ENCODE measurements at regions not wholly inside any gene's neighbourhood (a gene's known extent, or its start where the extent isn't known, plus 50 kb on each side); places are given as distances from the start of the nearest gene placed in this dataset.

GRCh38 chr4:110849461-110849860 lies 226.6 kb upstream of the PITX2 start:
- TF ChIP-seq SPI1 (IDR thresholded peaks at IDR 0.05; ENCODE audit: low read depth, low read length) (no peak), PAX5 (IDR thresholded peaks at IDR 0.05; ENCODE audit: insufficient read depth, low read length, severe bottlenecking) (no peak), POLR2A (IDR thresholded peaks at IDR 0.05; ENCODE audit: low read depth, low read length) (no peak), POLR2AphosphoS5 (IDR thresholded peaks at IDR 0.05; ENCODE audit: low read depth, low read length) (no peak), POU2F2 (IDR thresholded peaks at IDR 0.05; ENCODE audit: low read depth, low read length) (no peak), TAF1 (IDR thresholded peaks at IDR 0.05; ENCODE audit: low read depth, low read length) (no peak)
- FAIRE-seq, result no peak

GRCh38 chr4:110850461-110851442 lies 227.9 kb upstream of the PITX2 start:
- TF ChIP-seq POU2F2 (IDR thresholded peaks at IDR 0.05; ENCODE audit: low read depth, low read length) (no peak), TAF1 (IDR thresholded peaks at IDR 0.05; ENCODE audit: low read depth, low read length) (no peak), PAX5 (IDR thresholded peaks at IDR 0.05; ENCODE audit: insufficient read depth, low read length, severe bottlenecking) (no peak), POLR2A (IDR thresholded peaks at IDR 0.05; ENCODE audit: low read depth, low read length) (no peak), POLR2AphosphoS5 (IDR thresholded peaks at IDR 0.05; ENCODE audit: low read depth, low read length) (no peak), SPI1 (IDR thresholded peaks at IDR 0.05; ENCODE audit: low read depth, low read length) (no peak)
- DNase-seq (ENCODE audit: insufficient read length, low spot score) (no peak), FAIRE-seq (no peak)

More at GRCh38 chr4:110849461-110849860, 226.6 kb upstream of the PITX2 start:
- DNase-seq (ENCODE audit: insufficient read length, low spot score), result no peak

GRCh38 chr4:110851989-110852388 lies 229.1 kb upstream of the PITX2 start:
- FAIRE-seq, result no peak
- TF ChIP-seq PAX5 (IDR thresholded peaks at IDR 0.05; ENCODE audit: insufficient read depth, low read length, severe bottlenecking) (no peak), SPI1 (IDR thresholded peaks at IDR 0.05; ENCODE audit: low read depth, low read length) (no peak), TAF1 (IDR thresholded peaks at IDR 0.05; ENCODE audit: low read depth, low read length) (no peak), POLR2AphosphoS5 (IDR thresholded peaks at IDR 0.05; ENCODE audit: low read depth, low read length) (no peak)
- DNase-seq (ENCODE audit: insufficient read length, low spot score), result no peak

- no peak for DNase-seq (ENCODE audit: insufficient read length, low spot score)
- FAIRE-seq, result no peak
These were observed 229.9 kb upstream of the PITX2 start for GRCh38 chr4:110852793-110853192.

GRCh38 chr4:110853242-110853641 lies 230.4 kb upstream of the PITX2 start:
- FAIRE-seq (no peak), DNase-seq (ENCODE audit: insufficient read length, low spot score) (no peak)
- TF ChIP-seq TAF1 (IDR thresholded peaks at IDR 0.05; ENCODE audit: low read depth, low read length) (no peak), SPI1 (IDR thresholded peaks at IDR 0.05; ENCODE audit: low read depth, low read length) (no peak), PAX5 (IDR thresholded peaks at IDR 0.05; ENCODE audit: insufficient read depth, low read length, severe bottlenecking) (no peak), POLR2AphosphoS5 (IDR thresholded peaks at IDR 0.05; ENCODE audit: low read depth, low read length) (no peak), POU2F2 (IDR thresholded peaks at IDR 0.05; ENCODE audit: low read depth, low read length) (no peak), POLR2A (IDR thresholded peaks at IDR 0.05; ENCODE audit: low read depth, low read length) (no peak)

More at GRCh38 chr4:110852793-110853192, 229.9 kb upstream of the PITX2 start:
- TF ChIP-seq SPI1 (IDR thresholded peaks at IDR 0.05; ENCODE audit: low read depth, low read length), result no peak
- TF ChIP-seq PAX5 (IDR thresholded peaks at IDR 0.05; ENCODE audit: insufficient read depth, low read length, severe bottlenecking), result no peak
- TF ChIP-seq TAF1 (IDR thresholded peaks at IDR 0.05; ENCODE audit: low read depth, low read length), result no peak
- no peak for TF ChIP-seq POLR2AphosphoS5 (IDR thresholded peaks at IDR 0.05; ENCODE audit: low read depth, low read length)
- TF ChIP-seq POLR2A (IDR thresholded peaks at IDR 0.05; ENCODE audit: low read depth, low read length), result no peak
- no peak for TF ChIP-seq POU2F2 (IDR thresholded peaks at IDR 0.05; ENCODE audit: low read depth, low read length)

GRCh38 chr4:110854021-110854678 lies 231.3 kb upstream of the PITX2 start:
- no peak for DNase-seq (ENCODE audit: insufficient read length, low spot score)
- TF ChIP-seq PAX5 (IDR thresholded peaks at IDR 0.05; ENCODE audit: insufficient read depth, low read length, severe bottlenecking) (no peak), POU2F2 (IDR thresholded peaks at IDR 0.05; ENCODE audit: low read depth, low read length) (no peak), SPI1 (IDR thresholded peaks at IDR 0.05; ENCODE audit: low read depth, low read length) (no peak), TAF1 (IDR thresholded peaks at IDR 0.05; ENCODE audit: low read depth, low read length) (no peak), POLR2A (IDR thresholded peaks at IDR 0.05; ENCODE audit: low read depth, low read length) (no peak), POLR2AphosphoS5 (IDR thresholded peaks at IDR 0.05; ENCODE audit: low read depth, low read length) (no peak)
- FAIRE-seq, result no peak

GRCh38 chr4:110860125-110860524 lies 237.2 kb upstream of the PITX2 start:
- DNase-seq (ENCODE audit: insufficient read length, low spot score), result no peak
- no peak for FAIRE-seq
- TF ChIP-seq SPI1 (IDR thresholded peaks at IDR 0.05; ENCODE audit: low read depth, low read length) (no peak), POLR2AphosphoS5 (IDR thresholded peaks at IDR 0.05; ENCODE audit: low read depth, low read length) (no peak), PAX5 (IDR thresholded peaks at IDR 0.05; ENCODE audit: insufficient read depth, low read length, severe bottlenecking) (no peak), POU2F2 (IDR thresholded peaks at IDR 0.05; ENCODE audit: low read depth, low read length) (no peak), TAF1 (IDR thresholded peaks at IDR 0.05; ENCODE audit: low read depth, low read length) (no peak), POLR2A (IDR thresholded peaks at IDR 0.05; ENCODE audit: low read depth, low read length) (no peak)

GRCh38 chr4:110860901-110861300 lies 238.0 kb upstream of the PITX2 start:
- FAIRE-seq (no peak), DNase-seq (ENCODE audit: insufficient read length, low spot score) (no peak)
- TF ChIP-seq POLR2AphosphoS5 (IDR thresholded peaks at IDR 0.05; ENCODE audit: low read depth, low read length), result no peak
- no peak for TF ChIP-seq POU2F2 (IDR thresholded peaks at IDR 0.05; ENCODE audit: low read depth, low read length)
- no peak for TF ChIP-seq TAF1 (IDR thresholded peaks at IDR 0.05; ENCODE audit: low read depth, low read length)
- no peak for TF ChIP-seq PAX5 (IDR thresholded peaks at IDR 0.05; ENCODE audit: insufficient read depth, low read length, severe bottlenecking)
- TF ChIP-seq POLR2A (IDR thresholded peaks at IDR 0.05; ENCODE audit: low read depth, low read length), result no peak
- TF ChIP-seq SPI1 (IDR thresholded peaks at IDR 0.05; ENCODE audit: low read depth, low read length), result no peak
